ENCODE measurements at regions not wholly inside any gene's neighbourhood (a gene's known extent, or its start where the extent isn't known, plus 50 kb on each side); places are given as distances from the start of the nearest gene placed in this dataset.
A peak's percentile ranks its signal among the peaks of the same experiment; 100 is the strongest.

DNA sequence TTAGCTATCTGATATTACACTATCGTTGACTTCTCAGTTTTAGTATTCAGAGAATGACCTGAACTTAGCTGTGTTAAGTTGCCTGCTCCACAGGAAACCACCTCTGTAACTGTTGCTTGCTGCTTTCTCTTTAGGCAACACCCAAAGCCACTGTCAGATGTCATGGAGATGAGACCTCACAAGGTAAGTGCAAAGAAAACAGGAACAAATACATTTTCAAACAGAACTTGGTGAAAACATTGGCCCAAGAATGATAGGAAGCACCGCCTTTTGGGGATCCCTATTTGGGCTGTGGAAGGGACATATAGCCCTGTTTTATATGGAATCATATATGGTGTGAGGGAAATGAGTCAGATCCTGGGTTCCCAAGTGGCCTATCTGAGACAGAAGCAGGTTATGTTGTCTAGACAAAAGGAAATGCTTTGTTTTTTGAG, 143.4 kb downstream of the UBE2E3 start:
- TF ChIP-seq, protein P1, sequence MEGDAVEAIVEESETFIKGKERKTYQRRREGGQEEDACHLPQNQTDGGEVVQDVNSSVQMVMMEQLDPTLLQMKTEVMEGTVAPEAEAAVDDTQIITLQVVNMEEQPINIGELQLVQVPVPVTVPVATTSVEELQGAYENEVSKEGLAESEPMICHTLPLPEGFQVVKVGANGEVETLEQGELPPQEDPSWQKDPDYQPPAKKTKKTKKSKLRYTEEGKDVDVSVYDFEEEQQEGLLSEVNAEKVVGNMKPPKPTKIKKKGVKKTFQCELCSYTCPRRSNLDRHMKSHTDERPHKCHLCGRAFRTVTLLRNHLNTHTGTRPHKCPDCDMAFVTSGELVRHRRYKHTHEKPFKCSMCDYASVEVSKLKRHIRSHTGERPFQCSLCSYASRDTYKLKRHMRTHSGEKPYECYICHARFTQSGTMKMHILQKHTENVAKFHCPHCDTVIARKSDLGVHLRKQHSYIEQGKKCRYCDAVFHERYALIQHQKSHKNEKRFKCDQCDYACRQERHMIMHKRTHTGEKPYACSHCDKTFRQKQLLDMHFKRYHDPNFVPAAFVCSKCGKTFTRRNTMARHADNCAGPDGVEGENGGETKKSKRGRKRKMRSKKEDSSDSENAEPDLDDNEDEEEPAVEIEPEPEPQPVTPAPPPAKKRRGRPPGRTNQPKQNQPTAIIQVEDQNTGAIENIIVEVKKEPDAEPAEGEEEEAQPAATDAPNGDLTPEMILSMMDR (IDR thresholded peaks at IDR 0.05; ENCODE audit: insufficient read depth, low read length, poor library complexity, severe bottlenecking): no peak
- H3K27me3 ChIP-seq (replicated peaks; ENCODE audit: control insufficient read depth, insufficient read depth, low read length): no peaks in the 10 kb centered on the region
- no peaks in the 10 kb centered on the region for H3K36me3 ChIP-seq (ENCODE audit: control insufficient read depth, insufficient read depth, low read length)
- peak; percentile 73 for DNase-seq (ENCODE audit: extremely low read depth, insufficient read length)
- H3K4me3 ChIP-seq (replicated peaks; ENCODE audit: low read depth, low read length): peak overlapping the region; percentile 46

DNA sequence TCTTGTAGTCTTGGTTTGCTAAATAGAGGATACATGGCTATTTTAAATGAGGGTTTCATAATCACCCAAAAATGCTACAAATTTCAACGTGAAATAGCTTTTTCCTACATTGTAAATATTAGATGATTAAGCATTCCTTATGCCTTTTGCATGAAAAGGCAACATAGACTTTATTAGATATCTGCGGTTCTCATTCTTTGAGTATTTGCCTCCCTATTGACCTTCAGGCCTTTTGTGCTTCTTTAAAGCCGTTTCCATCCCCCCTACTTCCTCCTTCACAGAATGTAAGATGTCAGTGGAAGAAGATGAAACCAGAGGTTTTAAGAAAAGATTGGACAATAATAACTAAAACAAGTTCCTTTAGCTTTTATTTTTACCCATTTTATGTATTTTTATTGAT, 144.1 kb downstream of the UBE2E3 start:
- Histone ChIP-seq H3K36me3 (ENCODE audit: control insufficient read depth, insufficient read depth, low read length) (no peaks in the 10 kb centered on the region), H3K27me3 (replicated peaks; ENCODE audit: control insufficient read depth, insufficient read depth, low read length) (no peaks in the 10 kb centered on the region), H3K4me3 (replicated peaks; ENCODE audit: low read depth, low read length) (peak overlapping the region; percentile 46)
- TF ChIP-seq, protein P1 (IDR thresholded peaks at IDR 0.05; ENCODE audit: insufficient read depth, low read length, poor library complexity, severe bottlenecking): no peak
- no peak for DNase-seq (ENCODE audit: extremely low read depth, insufficient read length)

- TF ChIP-seq, protein P1 (IDR thresholded peaks at IDR 0.05; ENCODE audit: insufficient read depth, low read length, poor library complexity, severe bottlenecking): no peak
- peak overlapping the region; percentile 32 for H3K4me3 ChIP-seq (replicated peaks; ENCODE audit: low read depth, low read length)
- no peaks in the 10 kb centered on the region for H3K36me3 ChIP-seq (ENCODE audit: control insufficient read depth, insufficient read depth, low read length)
- no peak for DNase-seq (ENCODE audit: extremely low read depth, insufficient read length)
- H3K27me3 ChIP-seq (replicated peaks; ENCODE audit: control insufficient read depth, insufficient read depth, low read length): no peaks in the 10 kb centered on the region
These were observed 145.0 kb downstream of the UBE2E3 start for GRCh38 chr2:181125359-181125758.

GRCh38 chr2:181126311-181126868, 146.0 kb downstream of the UBE2E3 start:
- TF ChIP-seq, protein P1 (IDR thresholded peaks at IDR 0.05; ENCODE audit: insufficient read depth, low read length, poor library complexity, severe bottlenecking): no peak
- DNase-seq (ENCODE audit: extremely low read depth, insufficient read length): no peak
- Histone ChIP-seq H3K36me3 (ENCODE audit: control insufficient read depth, insufficient read depth, low read length) (no peaks in the 10 kb centered on the region), H3K27me3 (replicated peaks; ENCODE audit: control insufficient read depth, insufficient read depth, low read length) (no peaks in the 10 kb centered on the region), H3K4me3 (replicated peaks; ENCODE audit: low read depth, low read length) (no peak overlapping the region)

DNA sequence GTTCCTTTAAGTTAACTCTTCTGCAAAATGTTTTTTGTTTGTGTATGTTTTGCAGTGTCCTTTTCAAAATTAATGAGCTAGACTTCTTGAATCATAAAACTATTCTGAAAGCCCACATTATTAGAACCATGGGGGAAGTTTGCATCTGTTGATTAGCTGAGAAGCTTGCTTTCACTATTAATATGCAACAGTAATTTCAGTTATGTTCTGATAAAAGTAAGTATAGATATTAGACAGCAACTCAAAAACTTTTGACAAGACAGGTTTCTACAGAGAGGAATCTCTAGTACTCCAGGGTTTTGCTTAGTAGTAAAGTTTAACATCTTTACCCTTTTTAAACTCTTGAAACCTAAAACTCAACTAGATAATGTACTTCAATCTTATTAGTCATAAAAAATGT, 147.8 kb downstream of the UBE2E3 start:
- peak; percentile 71 for DNase-seq (ENCODE audit: extremely low read depth, insufficient read length)
- H3K27me3 ChIP-seq (replicated peaks; ENCODE audit: control insufficient read depth, insufficient read depth, low read length): no peaks in the 10 kb centered on the region
- H3K4me3 ChIP-seq (replicated peaks; ENCODE audit: low read depth, low read length): no peak overlapping the region
- H3K36me3 ChIP-seq (ENCODE audit: control insufficient read depth, insufficient read depth, low read length): no peaks in the 10 kb centered on the region
- TF ChIP-seq, protein P1 (IDR thresholded peaks at IDR 0.05; ENCODE audit: insufficient read depth, low read length, poor library complexity, severe bottlenecking): no peak
